ENCODE measurements at regions not wholly inside any gene's neighbourhood (a gene's known extent, or its start where the extent isn't known, plus 50 kb on each side); places are given as distances from the start of the nearest gene placed in this dataset.

GRCh38 chr1:5405263-5405662 is 587.0 kb downstream of the NPHP4 start:
- TF ChIP-seq CTCF (IDR thresholded peaks at IDR 0.05) (no peak), POLR2AphosphoS5 (IDR thresholded peaks at IDR 0.05) (no peak), EP300 (IDR thresholded peaks at IDR 0.05; ENCODE audit: low read depth) (no peak)
